ENCODE measurements at regions not wholly inside any gene's neighbourhood (a gene's known extent, or its start where the extent isn't known, plus 50 kb on each side); places are given as distances from the start of the nearest gene placed in this dataset.

DNA sequence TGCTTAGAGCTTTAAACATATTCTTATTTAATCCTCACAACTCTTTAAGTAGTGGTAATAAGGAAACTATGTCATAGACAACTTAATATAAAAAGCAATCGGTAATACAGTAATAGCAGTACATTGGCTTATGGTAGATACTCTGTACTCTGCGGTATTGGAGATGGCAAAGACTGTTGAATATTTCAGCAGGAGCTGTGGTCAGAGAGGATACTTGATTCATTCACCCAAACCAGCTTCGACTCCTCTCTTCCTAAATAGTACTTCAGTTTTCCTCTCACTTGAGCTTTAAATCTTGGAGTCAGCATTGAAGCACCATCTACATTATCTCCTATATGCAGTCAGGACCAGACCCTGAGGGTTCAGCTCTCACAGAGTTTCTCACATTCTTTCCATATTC, 169.3 kb downstream of the CYB561 start:
- Mint-ChIP-seq H3K27ac (no peak overlapping the region; a peak in 1 of 7 replicates), H3K9me3 (no peaks in the 10 kb centered on the region; a peak in 1 of 5 replicates), H3K4me1 (peaks cover 8 to 10% of the 10 kb centered on the region in 2 experiments; a peak in 3 of 4 replicates), H3K4me3 (no peak overlapping the region), H3K36me3 (ENCODE audit: insufficient read depth in 1 of 3, low read depth in 3 of 3) (no peaks in the 10 kb centered on the region), H3K27me3 (ENCODE audit: low read depth) (no peaks in the 10 kb centered on the region)
- Histone ChIP-seq H2AK5ac (ENCODE audit: insufficient read length, low read length) (no peak overlapping the region), H4K20me1 (ENCODE audit: control insufficient read depth, insufficient read depth, insufficient read length) (peaks cover 2% of the 10 kb centered on the region), H3K4ac (ENCODE audit: low read depth, low read length) (no peak overlapping the region), H3K9ac (ENCODE audit: extremely low read depth, insufficient read length, low read length) (no peak overlapping the region), H3K4me1 (ENCODE audit: insufficient read depth, low read length) (no peaks in the 10 kb centered on the region), H3K79me2 (ENCODE audit: insufficient read depth, low read length) (no peaks in the 10 kb centered on the region), H2AFZ (ENCODE audit: low read length) (no peak overlapping the region), H3T11ph (ENCODE audit: low read length) (no peak overlapping the region), H3K9me3 (ENCODE audit: control insufficient read depth, low read depth, low read length) (no peaks in the 10 kb centered on the region), H3K79me1 (ENCODE audit: insufficient read depth, low read depth, low read length, poor library complexity, severe bottlenecking) (no peaks in the 10 kb centered on the region), H3K27ac (ENCODE audit: insufficient read length, low read depth, low read length) (no peak overlapping the region), H3K56ac (ENCODE audit: insufficient read length, low read depth, low read length) (no peak overlapping the region), H3K18ac (ENCODE audit: insufficient read length, low read depth, low read length) (no peak overlapping the region), H3K27me3 (ENCODE audit: insufficient read depth, low read length) (no peaks in the 10 kb centered on the region), H2BK15ac (ENCODE audit: low read depth, low read length) (no peak overlapping the region), H3K23ac (ENCODE audit: insufficient read length, low read depth, low read length) (no peak overlapping the region), H4K5ac (ENCODE audit: insufficient read length, low read depth, low read length) (no peak overlapping the region), H3K4me2 (ENCODE audit: insufficient read depth, insufficient read length, low read length) (no peak overlapping the region), H3K14ac (ENCODE audit: insufficient read depth, low read length) (no peak overlapping the region), H4K91ac (ENCODE audit: insufficient read length, low read depth, low read length) (no peak overlapping the region), H2BK120ac (ENCODE audit: low read depth, low read length, poor library complexity, severe bottlenecking) (no peak overlapping the region), H3K23me2 (ENCODE audit: insufficient read length, low read depth, low read length, poor library complexity, severe bottlenecking) (peaks cover 2% of the 10 kb centered on the region), H2BK12ac (ENCODE audit: insufficient read length, low read depth, low read length) (no peak overlapping the region), H2BK5ac (ENCODE audit: insufficient read length, low read length) (no peak overlapping the region), H4K8ac (replicated peaks; ENCODE audit: insufficient read length, low read depth, low read length) (no peak overlapping the region), H2BK20ac (ENCODE audit: low read depth, low read length, poor library complexity, severe bottlenecking) (no peak overlapping the region)
- no CpG with 5 or more reads among the region's 3 CpGs for WGBS (ENCODE audit: extremely low coverage, insufficient read length, low lambda C conversion rate)
- DNase-seq, result no peak
- TF ChIP-seq, protein P1, sequence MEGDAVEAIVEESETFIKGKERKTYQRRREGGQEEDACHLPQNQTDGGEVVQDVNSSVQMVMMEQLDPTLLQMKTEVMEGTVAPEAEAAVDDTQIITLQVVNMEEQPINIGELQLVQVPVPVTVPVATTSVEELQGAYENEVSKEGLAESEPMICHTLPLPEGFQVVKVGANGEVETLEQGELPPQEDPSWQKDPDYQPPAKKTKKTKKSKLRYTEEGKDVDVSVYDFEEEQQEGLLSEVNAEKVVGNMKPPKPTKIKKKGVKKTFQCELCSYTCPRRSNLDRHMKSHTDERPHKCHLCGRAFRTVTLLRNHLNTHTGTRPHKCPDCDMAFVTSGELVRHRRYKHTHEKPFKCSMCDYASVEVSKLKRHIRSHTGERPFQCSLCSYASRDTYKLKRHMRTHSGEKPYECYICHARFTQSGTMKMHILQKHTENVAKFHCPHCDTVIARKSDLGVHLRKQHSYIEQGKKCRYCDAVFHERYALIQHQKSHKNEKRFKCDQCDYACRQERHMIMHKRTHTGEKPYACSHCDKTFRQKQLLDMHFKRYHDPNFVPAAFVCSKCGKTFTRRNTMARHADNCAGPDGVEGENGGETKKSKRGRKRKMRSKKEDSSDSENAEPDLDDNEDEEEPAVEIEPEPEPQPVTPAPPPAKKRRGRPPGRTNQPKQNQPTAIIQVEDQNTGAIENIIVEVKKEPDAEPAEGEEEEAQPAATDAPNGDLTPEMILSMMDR (conservative IDR thresholded peaks at IDR 0.05), result no peak
